GM23338 (cell line): ENCODE measurements at regions not wholly inside any gene's neighbourhood (a gene's known extent, or its start where the extent isn't known, plus 50 kb on each side); places are given as distances from the start of the nearest gene placed in this dataset.

ENCODE experiments used
- ATAC-seq: fragments of 200-7000 bp; cut with Tn5 transposase; 3 replicates; pipeline ENCODE4 v1.9.1; 2020
- DNase-seq: peaks from one replicate; pipeline ENCODE4 v3.0.0-alpha.2; 2015; ENCODE audit warnings: low spot score
- H2AFZ ChIP-seq: fragments of 200-600 bp; sonication (generic); 2 replicates; pipeline ENCODE4 v1.8.0; 2016; ENCODE audit warnings: antibody characterized with exemption, mild to moderate bottlenecking, moderate library complexity
- H3F3A ChIP-seq: fragments of 200-600 bp; sonication (generic); replicated peaks from 2 replicates; pipeline ENCODE4 v1.8.0; 2017; ENCODE audit warnings: antibody characterized with exemption, mixed run types, low read depth
- H3K27ac ChIP-seq: fragments of 200-600 bp; sonication (generic); 2 replicates; pipeline ENCODE4 v1.6.1; 2016; ENCODE audit warnings: low read depth
- H3K27me3 ChIP-seq: fragments of 200-600 bp; sonication (generic); 2 replicates; pipeline ENCODE4 v1.8.0; 2016; ENCODE audit warnings: mild to moderate bottlenecking, mixed run types, moderate library complexity; ENCODE audit not compliant: insufficient read depth
- H3K36me3 ChIP-seq: fragments of 200-600 bp; sonication (generic); 2 replicates; pipeline ENCODE4 v1.8.0; 2016; ENCODE audit warnings: mild to moderate bottlenecking; ENCODE audit not compliant: insufficient read depth
- H3K4me1 ChIP-seq: fragments of 200-600 bp; sonication (generic); 2 replicates; pipeline ENCODE4 v1.8.0; 2016; ENCODE audit warnings: mild to moderate bottlenecking, moderate library complexity; ENCODE audit not compliant: insufficient read depth
- H3K4me2 ChIP-seq: fragments of 200-600 bp; sonication (generic); 2 replicates; pipeline ENCODE4 v1.7.1; 2017; ENCODE audit warnings: mixed run types
- H3K4me3 ChIP-seq: fragments of 200-600 bp; sonication (generic); 2 replicates; pipeline ENCODE4 v1.6.1; 2016; ENCODE audit warnings: mixed run types
- H3K79me2 ChIP-seq: fragments of 200-600 bp; sonication (generic); replicated peaks from 2 replicates; pipeline ENCODE4 v1.8.0; 2017; ENCODE audit warnings: mild to moderate bottlenecking; ENCODE audit not compliant: insufficient read depth
- H3K9me2 ChIP-seq: fragments of 200-600 bp; sonication (generic); 2 replicates; pipeline ENCODE4 v1.8.0; 2017; ENCODE audit not compliant: insufficient read depth
- H4K20me1 ChIP-seq: fragments of 200-600 bp; sonication (generic); replicated peaks from 2 replicates; pipeline ENCODE4 v1.8.0; 2017; ENCODE audit warnings: mild to moderate bottlenecking; ENCODE audit not compliant: insufficient read depth
- H3K27ac Mint-ChIP-seq: 2 replicates; pipeline ENCODE4 v1.8.0; 2020; ENCODE audit warnings: inconsistent platforms, mild to moderate bottlenecking, moderate library complexity, mixed read lengths
- H3K27me3 Mint-ChIP-seq: 3 replicates; pipeline ENCODE4 v1.8.0; 2022; ENCODE audit warnings: low read depth, mild to moderate bottlenecking, moderate library complexity, mixed read lengths, inconsistent platforms; ENCODE audit not compliant: insufficient read depth, poor library complexity
- H3K36me3 Mint-ChIP-seq: 3 replicates; pipeline ENCODE4 v1.8.0; 2021; ENCODE audit warnings: low read depth, mild to moderate bottlenecking, inconsistent platforms, moderate library complexity, mixed read lengths
- H3K4me1 Mint-ChIP-seq: 3 replicates; pipeline ENCODE4 v1.8.0; 2020; ENCODE audit warnings: mild to moderate bottlenecking, inconsistent platforms, mixed read lengths
- H3K4me3 Mint-ChIP-seq: 3 replicates; pipeline ENCODE4 v1.8.0; 2021; ENCODE audit warnings: moderate library complexity, mild to moderate bottlenecking, inconsistent platforms, mixed read lengths
- H3K9me3 Mint-ChIP-seq: 3 replicates; pipeline ENCODE4 v1.8.0; 2020; ENCODE audit warnings: moderate library complexity, mild to moderate bottlenecking, inconsistent platforms, mixed read lengths
- CREB1 ChIP-seq: fragments of 250-450 bp; sonication (Bioruptor Pico); IDR thresholded peaks from 2 replicates; pipeline ENCODE4 v1.5.0; 2020; ENCODE audit warnings: low read depth, mild to moderate bottlenecking, moderate library complexity
- CTCF ChIP-seq, 2 experiments: fragments of 200-600 bp in 1 of 2; sonication (generic) in 1 of 2; conservative IDR thresholded peaks; 2 replicates each; pipeline versions ENCODE4 v1.5.1 to v1.6.1; 2016 to 2017; ENCODE audit warnings: antibody characterized with exemption in 2 of 2, low read depth in 2 of 2, mild to moderate bottlenecking in 2 of 2, moderate library complexity in 1 of 2
- ETS1 ChIP-seq: IDR thresholded peaks from 2 replicates; pipeline ENCODE4 v1.6.1; 2016; ENCODE audit warnings: antibody characterized with exemption
- EZH2 ChIP-seq: fragments of 200-600 bp; sonication (generic); IDR thresholded peaks from one replicate; pipeline ENCODE4 v1.8.0; 2017; ENCODE audit warnings: antibody characterized with exemption, mild to moderate bottlenecking, low read depth; ENCODE audit not compliant: unreplicated experiment
- EZH2phosphoT487 ChIP-seq: fragments of 200-600 bp; sonication (generic); IDR thresholded peaks from one replicate; pipeline ENCODE4 v1.8.1; 2018; ENCODE audit warnings: antibody characterized with exemption; ENCODE audit not compliant: unreplicated experiment
- JUNB ChIP-seq: IDR thresholded peaks from one replicate; pipeline ENCODE4 v1.6.1; 2016; ENCODE audit warnings: antibody characterized with exemption; ENCODE audit not compliant: unreplicated experiment
- NANOG ChIP-seq: IDR thresholded peaks from 2 replicates; pipeline ENCODE4 v1.6.1; 2016; ENCODE audit warnings: antibody characterized with exemption, borderline replicate concordance
- POLR2AphosphoS5 ChIP-seq: IDR thresholded peaks from 2 replicates; pipeline ENCODE4 v1.6.1; 2016; ENCODE audit warnings: antibody characterized with exemption, low read depth
- REST ChIP-seq: IDR thresholded peaks from one replicate; pipeline ENCODE4 v1.6.1; 2018; ENCODE audit warnings: antibody characterized with exemption; ENCODE audit not compliant: unreplicated experiment
- STAT1 ChIP-seq: IDR thresholded peaks from one replicate; pipeline ENCODE4 v1.6.1; 2016; ENCODE audit warnings: antibody characterized with exemption; ENCODE audit not compliant: unreplicated experiment
- ZNF114 ChIP-seq: fragments of 250-450 bp; sonication (Bioruptor Pico); IDR thresholded peaks from 2 replicates; pipeline ENCODE4 v1.5.0; 2020; ENCODE audit warnings: mild to moderate bottlenecking, moderate library complexity
- ZNF331 ChIP-seq: fragments of 250-450 bp; sonication (Bioruptor Pico); IDR thresholded peaks from 2 replicates; pipeline ENCODE4 v1.5.0; 2020; ENCODE audit warnings: low read depth, mild to moderate bottlenecking, moderate library complexity
- ZNF462 ChIP-seq: fragments of 250-450 bp; sonication (Bioruptor Pico); IDR thresholded peaks from 2 replicates; pipeline ENCODE4 v1.5.0; 2020; ENCODE audit warnings: mild to moderate bottlenecking, moderate library complexity

GRCh38 chr21:41064951-41065350, 103.0 kb upstream of the BACE2 start:
- no peaks in the 10 kb centered on the region for H4K20me1 ChIP-seq
- no peak for TF ChIP-seq CREB1
- no peak for TF ChIP-seq POLR2AphosphoS5
- no peak for TF ChIP-seq REST
- TF ChIP-seq EZH2phosphoT487, result no peak
- no peak for TF ChIP-seq ZNF114
- no peak for TF ChIP-seq EZH2
- no peak for TF ChIP-seq ZNF331 (CRISPR knock-in tag)
- no peak for TF ChIP-seq JUNB
- no peak for TF ChIP-seq ZNF462
- TF ChIP-seq ETS1, result no peak
- no peak for TF ChIP-seq STAT1
- TF ChIP-seq CTCF (conservative IDR thresholded peaks at IDR 0.05; ENCODE audit: low read depth in 2 of 2), result no peak
- no peak for TF ChIP-seq NANOG
- no peaks in the 10 kb centered on the region for H3F3A ChIP-seq
- H3K27ac ChIP-seq, result no peak overlapping the region
- peaks cover 11% of the 10 kb centered on the region; the same call in 2 of the 3 replicates for H3K4me1 Mint-ChIP-seq
- H3K4me3 Mint-ChIP-seq, result no peak overlapping the region
- no peak overlapping the region for H2AFZ ChIP-seq
- peaks cover 12% of the 10 kb centered on the region for H3K27me3 Mint-ChIP-seq
- no peak overlapping the region for H3K27ac Mint-ChIP-seq
- H3K27me3 ChIP-seq, result no peaks in the 10 kb centered on the region
- no peak overlapping the region for H3K4me2 ChIP-seq
- H3K79me2 ChIP-seq, result no peaks in the 10 kb centered on the region
- H3K4me1 ChIP-seq, result no peaks in the 10 kb centered on the region
- H3K9me3 Mint-ChIP-seq, result peaks cover 94% of the 10 kb centered on the region
- peaks cover 25% of the 10 kb centered on the region for H3K36me3 Mint-ChIP-seq
- no peak for DNase-seq
- no peak overlapping the region for H3K4me3 ChIP-seq
- no peaks in the 10 kb centered on the region for H3K9me2 ChIP-seq
- no peaks in the 10 kb centered on the region; the same call in 1 of the 2 replicates for H3K36me3 ChIP-seq
- no peak for ATAC-seq
